NCI-H1417 (cell line): ENCODE measurements at regions not wholly inside any gene's neighbourhood (a gene's known extent, or its start where the extent isn't known, plus 50 kb on each side); places are given as distances from the start of the nearest gene placed in this dataset.

Experiments used
- DNase-seq, 3 experiments: peaks; one replicate each; lab custom pipeline; 2025; lab: John Stamatoyannopoulos, UW

DNA sequence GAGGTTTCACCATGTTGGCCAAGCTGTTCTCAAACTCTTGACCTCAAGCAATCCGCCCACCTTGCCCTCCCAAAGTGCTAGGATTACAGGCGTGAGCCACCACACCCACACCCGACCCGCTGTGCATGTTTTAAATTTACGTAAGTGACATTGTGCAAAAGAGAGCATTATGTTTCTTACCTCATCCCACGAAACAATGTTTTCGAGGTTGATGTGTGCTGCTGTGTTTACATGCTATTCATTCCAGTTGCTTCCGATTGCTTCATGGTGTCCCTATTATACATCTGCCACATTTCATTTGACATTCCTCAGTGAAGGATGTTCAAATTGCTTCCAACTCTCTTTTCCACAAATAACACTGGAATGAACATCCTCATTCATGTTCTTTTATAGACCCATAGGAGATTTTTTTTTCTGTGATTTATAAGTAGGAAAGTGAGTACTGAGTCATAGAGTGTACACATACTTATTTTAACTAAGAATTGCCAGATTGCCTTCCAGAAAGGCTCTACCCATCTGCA, 403.9 kb upstream of the JARID2 start:
- no peak for DNase-seq

GRCh38 chr6:14844411-14844810, 401.5 kb upstream of the JARID2 start:
- DNase-seq = no peak

DNA sequence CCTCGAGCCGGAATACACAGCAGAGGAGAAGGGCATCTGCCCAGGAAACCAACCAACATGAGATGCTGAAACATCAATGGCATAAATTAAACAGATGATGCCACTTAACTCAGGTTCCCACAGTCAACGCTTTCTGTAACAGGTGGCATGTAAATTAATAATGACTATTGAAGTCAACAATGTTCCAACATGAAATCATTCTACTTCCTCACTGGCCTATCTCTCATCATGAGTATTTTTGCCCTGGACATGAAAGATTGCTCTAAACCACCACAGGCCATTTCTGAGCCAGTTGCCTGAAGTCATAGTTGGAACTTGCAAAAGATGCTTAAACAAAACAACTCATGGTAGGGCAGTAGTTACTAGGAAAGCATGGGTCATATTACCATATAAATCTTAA, 397.9 kb upstream of the JARID2 start:
- peak in 1 of 3 experiments; percentile 8 for DNase-seq

- no peak for DNase-seq
These were observed 396.7 kb upstream of the JARID2 start for GRCh38 chr6:14849185-14849584.

- no peak for DNase-seq
These were observed 394.6 kb upstream of the JARID2 start for GRCh38 chr6:14851281-14851680.

DNA sequence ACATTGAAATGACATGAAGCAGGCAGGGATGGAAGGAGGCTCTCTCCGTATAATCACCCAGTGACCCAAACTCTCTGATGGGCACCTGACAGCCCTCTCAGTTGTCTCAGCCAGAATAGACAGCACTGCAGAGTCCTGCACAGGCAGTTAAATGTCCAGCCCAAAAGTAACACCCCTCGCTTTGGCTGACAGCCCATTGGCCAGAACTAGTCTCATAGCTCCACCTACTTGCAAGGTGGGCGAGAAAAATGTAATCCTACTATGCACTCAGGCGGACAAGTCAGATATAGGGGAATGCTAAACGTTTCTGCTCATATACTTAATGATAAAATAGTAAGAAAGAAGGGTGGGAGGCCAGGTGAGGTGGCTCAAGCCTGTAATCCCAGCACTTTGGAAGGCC, 393.5 kb upstream of the JARID2 start:
- DNase-seq = no peak

- DNase-seq = no peak
These were observed 389.7 kb upstream of the JARID2 start for GRCh38 chr6:14856177-14856576.

- no peak for DNase-seq
These were observed 388.9 kb upstream of the JARID2 start for GRCh38 chr6:14857001-14857400.

- no peak for DNase-seq
These were observed 388.4 kb upstream of the JARID2 start for GRCh38 chr6:14857501-14857900.

DNA sequence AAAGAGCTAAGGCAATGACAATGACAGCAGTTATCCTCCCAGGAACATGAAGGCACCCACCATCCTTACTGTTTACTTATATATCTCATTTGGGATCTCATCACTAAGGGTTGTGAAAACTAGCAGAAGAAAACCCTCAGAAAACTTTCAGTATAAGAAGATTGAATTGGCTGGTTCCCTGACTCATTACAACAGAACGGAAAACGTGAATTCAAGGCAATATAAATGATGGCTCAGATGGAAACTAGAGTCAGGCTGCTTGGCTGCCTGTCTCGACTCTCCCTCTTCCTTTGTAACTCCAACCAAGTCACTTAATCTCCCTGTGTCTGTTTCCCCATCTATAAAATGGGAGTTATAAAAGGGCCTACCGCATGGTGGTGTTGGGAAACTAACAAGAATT, 387.1 kb upstream of the JARID2 start:
- DNase-seq = no peak

DNA sequence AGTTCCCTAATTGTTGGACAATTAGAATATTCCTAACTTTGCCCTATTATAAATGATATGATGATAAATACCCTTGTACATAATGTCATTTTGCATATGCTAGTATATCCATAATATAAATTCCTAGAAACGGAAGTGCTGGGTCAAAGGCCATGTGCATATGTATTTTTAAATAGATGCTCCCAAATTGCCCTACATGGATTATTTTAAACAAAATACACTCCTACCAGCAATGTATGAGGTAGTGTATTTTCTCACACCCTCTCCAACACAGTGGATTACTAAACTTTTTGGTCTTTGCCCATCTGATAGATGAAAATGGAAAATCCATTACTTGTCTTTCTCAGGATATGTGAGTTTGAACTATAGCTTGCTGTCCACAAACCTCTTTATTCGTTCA, 385.1 kb upstream of the JARID2 start:
- no peak for DNase-seq

DNA sequence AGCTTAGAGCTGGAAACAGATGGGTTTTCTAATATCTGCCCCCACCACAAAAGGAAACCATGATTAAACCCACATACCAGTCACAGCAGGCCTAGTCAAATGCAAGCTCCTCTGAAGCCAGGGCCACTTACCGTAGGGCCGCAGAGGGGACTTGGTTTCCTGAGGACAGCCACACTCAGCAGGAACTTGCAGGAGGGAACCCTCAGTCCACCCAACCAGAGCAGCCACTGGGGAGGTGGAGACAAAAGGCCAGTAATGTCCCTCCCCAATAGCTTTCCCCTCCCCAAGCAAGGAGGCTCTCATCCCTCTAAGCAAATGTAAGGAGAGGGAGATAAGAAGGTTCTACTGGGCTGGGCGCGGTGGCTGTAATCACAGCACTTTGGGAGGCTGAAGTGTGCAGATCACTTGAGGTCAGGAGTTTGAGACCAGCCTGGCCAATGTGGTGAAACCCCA, 384.4 kb upstream of the JARID2 start:
- no peak for DNase-seq

GRCh38 chr6:14862845-14863244, 383.0 kb upstream of the JARID2 start:
- no peak for DNase-seq

DNA sequence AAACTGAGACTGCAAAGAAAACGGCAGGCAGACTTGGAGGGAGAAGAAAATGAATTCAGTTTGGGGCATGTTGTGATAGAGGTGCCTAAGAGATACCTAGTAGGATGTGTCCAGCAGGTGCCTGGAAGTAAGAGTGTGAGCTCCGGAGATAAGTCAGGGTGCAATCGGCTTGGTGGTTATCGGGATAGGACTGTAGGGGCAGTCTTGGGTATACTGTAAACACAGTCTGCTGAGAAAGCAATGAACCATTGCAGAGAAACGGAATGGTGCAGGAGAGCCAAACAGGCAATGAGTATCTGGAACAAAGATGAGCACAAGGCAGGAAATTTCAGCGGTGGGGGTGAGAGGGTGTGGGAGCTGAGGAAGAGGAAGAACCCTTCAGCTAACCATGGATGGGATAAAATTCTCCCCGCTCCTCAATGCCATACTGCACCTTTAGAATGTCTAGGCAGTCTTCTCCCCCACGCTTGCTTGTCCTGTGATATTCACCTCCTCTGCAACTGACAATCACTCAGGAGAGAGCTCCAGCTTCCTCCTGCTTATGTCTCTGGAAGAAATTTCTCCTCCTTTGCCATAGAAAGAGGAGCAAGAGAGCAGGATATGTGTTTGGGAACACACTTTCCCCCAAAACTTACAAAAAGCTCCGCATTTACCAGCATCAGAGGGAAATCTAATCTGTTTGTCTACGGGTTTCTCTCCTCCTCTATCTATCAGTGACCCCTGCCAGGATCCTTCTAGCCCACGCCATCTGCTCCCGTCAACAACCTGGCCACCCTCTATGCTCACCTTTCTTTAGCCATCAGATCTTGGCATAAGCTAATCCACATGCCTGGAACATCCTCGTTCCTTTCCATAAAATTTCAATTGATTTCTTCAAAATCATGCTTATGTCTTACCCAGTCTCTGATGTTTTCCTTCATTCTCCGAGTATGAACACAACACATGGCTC, 381.7 kb upstream of the JARID2 start:
- DNase-seq = peak in 1 of 3 experiments; percentile 6

GRCh38 chr6:14865531-14866100, 380.3 kb upstream of the JARID2 start:
- no peak for DNase-seq

GRCh38 chr6:14867802-14868201, 378.1 kb upstream of the JARID2 start:
- no peak for DNase-seq

DNA sequence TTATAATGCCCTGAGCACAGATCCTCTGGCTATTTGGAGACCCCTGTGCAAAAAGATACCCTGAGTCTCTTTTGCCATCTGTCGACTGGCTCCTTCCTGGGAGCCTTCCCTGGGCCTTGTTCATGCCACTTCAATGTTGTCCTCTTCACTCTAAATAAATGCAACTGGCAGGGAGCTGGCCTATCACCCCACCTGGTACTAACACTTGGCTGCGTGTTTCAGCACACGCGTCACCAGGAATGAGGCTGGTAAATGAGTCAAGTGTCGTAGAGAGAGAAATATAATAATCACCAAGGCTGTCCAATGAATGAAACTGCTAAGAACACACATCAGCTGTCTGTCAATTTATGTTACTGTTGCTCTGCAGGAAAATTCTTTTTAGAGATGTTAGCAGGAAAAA, 374.6 kb upstream of the JARID2 start:
- peak in 2 of 3 experiments; percentile 22 to 30 for DNase-seq

- no peak for DNase-seq
These were observed 372.8 kb upstream of the JARID2 start for GRCh38 chr6:14873101-14873500.

DNA sequence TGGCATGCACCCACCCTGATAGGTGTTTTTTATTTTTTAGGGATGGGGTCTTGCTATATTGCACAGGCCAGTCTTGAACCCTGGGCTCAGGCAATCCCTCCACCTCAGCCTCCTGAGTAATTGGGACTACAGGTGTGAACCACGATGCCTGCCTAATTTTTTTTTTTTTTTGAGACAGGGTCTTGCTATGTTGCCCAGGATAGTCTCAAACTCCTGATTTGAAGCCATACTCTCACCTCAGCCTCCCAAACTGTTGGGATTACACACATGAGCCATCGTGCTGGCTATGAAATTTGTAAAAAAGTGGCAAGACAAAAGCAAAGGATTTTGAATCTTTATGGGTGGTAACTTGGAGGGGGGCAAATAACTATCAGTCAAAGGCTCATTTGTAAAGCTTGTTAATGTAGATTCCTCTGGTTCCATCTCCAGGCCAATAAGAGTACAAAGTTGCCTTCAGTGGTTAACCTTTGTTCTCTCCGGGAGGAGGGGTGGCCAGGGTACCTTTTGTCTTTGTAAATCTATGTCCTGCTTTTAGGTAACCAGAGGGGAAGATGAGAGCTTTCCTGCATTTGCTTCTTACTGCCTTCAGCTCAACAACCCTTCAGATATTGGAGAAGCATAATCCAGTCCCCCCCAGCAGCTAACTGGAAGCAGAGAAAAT, 372.0 kb upstream of the JARID2 start:
- DNase-seq = no peak

DNA sequence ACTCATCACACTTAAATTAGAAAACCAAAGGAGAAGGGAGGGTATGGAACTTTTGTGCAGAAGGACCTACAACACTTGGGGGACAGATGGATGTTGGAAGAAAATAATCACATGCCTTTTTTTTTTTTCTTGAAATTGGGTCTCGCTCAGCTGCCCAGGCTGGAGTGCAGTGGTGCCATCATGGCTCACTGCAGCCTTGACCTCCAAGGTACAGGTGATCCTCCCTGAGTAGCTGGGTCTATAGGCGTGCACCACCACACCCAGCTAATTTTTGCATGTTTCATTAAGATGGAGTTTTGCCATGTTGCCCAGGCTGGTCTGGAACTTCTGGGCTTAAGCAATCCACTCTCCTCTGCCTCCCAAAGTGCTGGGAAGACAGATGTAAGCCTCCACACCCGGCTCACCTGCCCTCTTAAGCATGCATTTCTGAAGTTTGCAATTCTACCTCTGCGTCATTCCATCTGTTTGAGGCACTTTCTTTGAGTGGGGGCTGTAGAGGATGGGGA, 370.8 kb upstream of the JARID2 start:
- DNase-seq = no peak

DNA sequence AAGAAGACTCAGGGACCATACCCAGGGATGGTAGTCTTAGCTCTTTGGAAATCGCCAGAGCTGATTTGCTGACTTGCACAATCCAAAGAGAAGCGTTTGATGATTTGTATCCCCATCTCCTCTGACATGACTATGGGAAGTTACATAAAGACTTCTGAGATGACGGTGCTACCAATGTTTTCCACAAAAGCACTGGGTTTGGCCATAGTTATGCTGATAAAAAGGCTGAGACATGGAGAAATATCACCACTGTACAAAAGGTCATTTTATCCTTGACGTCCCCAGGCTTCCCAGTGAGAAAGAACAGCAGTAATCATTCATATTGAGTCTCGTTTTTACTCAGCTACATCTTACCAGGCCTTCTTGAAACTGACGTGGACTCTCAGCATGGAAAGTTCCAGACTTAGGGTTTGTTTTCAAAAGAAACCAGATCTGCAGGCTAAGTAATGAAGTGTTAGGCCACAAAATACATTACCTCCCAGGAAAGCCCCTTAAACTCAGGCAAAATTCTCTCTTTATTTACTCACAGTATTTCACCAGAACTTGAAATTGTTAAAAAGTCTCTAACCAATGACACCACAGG, 370.3 kb upstream of the JARID2 start:
- no peak for DNase-seq
